Gastroesophageal sphincter (tissue), 3 donors: ENCODE measurements at regions not wholly inside any gene's neighbourhood (a gene's known extent, or its start where the extent isn't known, plus 50 kb on each side); places are given as distances from the start of the nearest gene placed in this dataset.

Source experiments
- EP300 ChIP-seq: sonication (generic); formaldehyde crosslinking; IDR thresholded peaks from one replicate; pipeline ENCODE4 v1.6.1; 2017; ENCODE audit warnings: antibody characterized with exemption, mild to moderate bottlenecking
- POLR2A ChIP-seq, 2 donors: fragments of 450-650 bp; IDR thresholded peaks; one replicate each; pipeline ENCODE4 v1.6.1; 2017; ENCODE audit warnings: antibody characterized with exemption in 2 of 2, mild to moderate bottlenecking in 2 of 2, moderate library complexity in 1 of 2
- POLR2AphosphoS5 ChIP-seq: sonication (generic); formaldehyde crosslinking; IDR thresholded peaks from one replicate; pipeline ENCODE4 v1.6.1; 2017; ENCODE audit warnings: antibody characterized with exemption
- TF ChIP-seq, protein P1 (sequence below), 4 experiments: fragments of 200-600 bp in 2 of 4; fragments of 450-650 bp in 2 of 4; sonication (generic) in 1 of 4; IDR thresholded peaks; one replicate each; pipeline ENCODE4 v1.5.1; 2017 to 2019; ENCODE audit warnings: antibody characterized with exemption in 4 of 4, mild to moderate bottlenecking in 2 of 4, moderate library complexity in 2 of 4

DNA sequence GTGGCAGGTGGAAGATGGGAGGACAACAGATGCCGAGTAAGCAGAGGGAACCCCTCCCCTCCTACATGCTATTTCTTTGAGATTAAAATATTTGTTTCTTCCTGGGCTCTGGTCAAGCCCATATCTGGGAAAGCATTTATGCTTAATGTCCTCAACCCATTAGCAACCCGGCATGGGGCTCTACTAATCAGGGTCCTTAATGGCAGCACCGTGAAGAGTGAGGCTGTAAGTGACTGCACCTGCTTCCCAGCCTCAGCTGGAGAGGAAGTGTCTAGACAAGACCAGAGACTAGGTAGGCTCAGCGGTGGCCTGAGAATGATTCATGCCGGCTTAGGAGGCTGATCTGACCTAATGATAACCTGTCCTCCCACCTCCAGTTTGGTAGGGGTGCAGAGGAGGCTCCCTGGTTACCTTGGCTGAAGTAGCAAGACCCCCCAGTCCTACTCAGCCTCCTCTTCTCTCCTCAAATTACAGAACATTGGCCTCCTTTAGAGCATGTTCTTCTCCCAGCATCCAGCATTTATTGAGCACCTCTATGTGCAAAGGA is 61.3 kb upstream of the HSPA9 start:
- TF ChIP-seq, protein P1, sequence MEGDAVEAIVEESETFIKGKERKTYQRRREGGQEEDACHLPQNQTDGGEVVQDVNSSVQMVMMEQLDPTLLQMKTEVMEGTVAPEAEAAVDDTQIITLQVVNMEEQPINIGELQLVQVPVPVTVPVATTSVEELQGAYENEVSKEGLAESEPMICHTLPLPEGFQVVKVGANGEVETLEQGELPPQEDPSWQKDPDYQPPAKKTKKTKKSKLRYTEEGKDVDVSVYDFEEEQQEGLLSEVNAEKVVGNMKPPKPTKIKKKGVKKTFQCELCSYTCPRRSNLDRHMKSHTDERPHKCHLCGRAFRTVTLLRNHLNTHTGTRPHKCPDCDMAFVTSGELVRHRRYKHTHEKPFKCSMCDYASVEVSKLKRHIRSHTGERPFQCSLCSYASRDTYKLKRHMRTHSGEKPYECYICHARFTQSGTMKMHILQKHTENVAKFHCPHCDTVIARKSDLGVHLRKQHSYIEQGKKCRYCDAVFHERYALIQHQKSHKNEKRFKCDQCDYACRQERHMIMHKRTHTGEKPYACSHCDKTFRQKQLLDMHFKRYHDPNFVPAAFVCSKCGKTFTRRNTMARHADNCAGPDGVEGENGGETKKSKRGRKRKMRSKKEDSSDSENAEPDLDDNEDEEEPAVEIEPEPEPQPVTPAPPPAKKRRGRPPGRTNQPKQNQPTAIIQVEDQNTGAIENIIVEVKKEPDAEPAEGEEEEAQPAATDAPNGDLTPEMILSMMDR (IDR thresholded peaks at IDR 0.05): no peak
- no peak for TF ChIP-seq POLR2A (IDR thresholded peaks at IDR 0.05)
- no peak for TF ChIP-seq POLR2AphosphoS5
- no peak for TF ChIP-seq EP300
